Nephron progenitor cell (in vitro differentiated cells): ENCODE measurements at regions not wholly inside any gene's neighbourhood (a gene's known extent, or its start where the extent isn't known, plus 50 kb on each side); places are given as distances from the start of the nearest gene placed in this dataset.

Source experiments
- DNase-seq: peaks from one replicate; pipeline ENCODE4 v3.0.0; 2021
- H3K27ac Mint-ChIP-seq: 2 replicates; pipeline ENCODE4 v1.8.0; 2021; ENCODE audit warnings: mild to moderate bottlenecking, moderate library complexity, mixed read lengths
- H3K27me3 Mint-ChIP-seq: 2 replicates; pipeline ENCODE4 v1.8.0; 2021; ENCODE audit warnings: mild to moderate bottlenecking, low read depth, mixed read lengths; ENCODE audit not compliant: poor library complexity
- H3K36me3 Mint-ChIP-seq: 2 replicates; pipeline ENCODE4 v1.8.0; 2021; ENCODE audit warnings: low read depth, mixed read lengths
- H3K4me1 Mint-ChIP-seq: 2 replicates; pipeline ENCODE4 v1.8.0; 2021; ENCODE audit warnings: mixed read lengths
- H3K4me3 Mint-ChIP-seq: 2 replicates; pipeline ENCODE4 v1.8.0; 2021; ENCODE audit warnings: mild to moderate bottlenecking, moderate library complexity, mixed read lengths
- H3K9me3 Mint-ChIP-seq: 2 replicates; pipeline ENCODE4 v1.8.0; 2021; ENCODE audit warnings: mild to moderate bottlenecking, moderate library complexity, mixed read lengths
- TF ChIP-seq, protein P1 (sequence below): fragments of 200-600 bp; sonication (generic); IDR thresholded peaks from 2 replicates; pipeline ENCODE4 v1.5.0; 2021; ENCODE audit warnings: antibody characterized with exemption

DNA sequence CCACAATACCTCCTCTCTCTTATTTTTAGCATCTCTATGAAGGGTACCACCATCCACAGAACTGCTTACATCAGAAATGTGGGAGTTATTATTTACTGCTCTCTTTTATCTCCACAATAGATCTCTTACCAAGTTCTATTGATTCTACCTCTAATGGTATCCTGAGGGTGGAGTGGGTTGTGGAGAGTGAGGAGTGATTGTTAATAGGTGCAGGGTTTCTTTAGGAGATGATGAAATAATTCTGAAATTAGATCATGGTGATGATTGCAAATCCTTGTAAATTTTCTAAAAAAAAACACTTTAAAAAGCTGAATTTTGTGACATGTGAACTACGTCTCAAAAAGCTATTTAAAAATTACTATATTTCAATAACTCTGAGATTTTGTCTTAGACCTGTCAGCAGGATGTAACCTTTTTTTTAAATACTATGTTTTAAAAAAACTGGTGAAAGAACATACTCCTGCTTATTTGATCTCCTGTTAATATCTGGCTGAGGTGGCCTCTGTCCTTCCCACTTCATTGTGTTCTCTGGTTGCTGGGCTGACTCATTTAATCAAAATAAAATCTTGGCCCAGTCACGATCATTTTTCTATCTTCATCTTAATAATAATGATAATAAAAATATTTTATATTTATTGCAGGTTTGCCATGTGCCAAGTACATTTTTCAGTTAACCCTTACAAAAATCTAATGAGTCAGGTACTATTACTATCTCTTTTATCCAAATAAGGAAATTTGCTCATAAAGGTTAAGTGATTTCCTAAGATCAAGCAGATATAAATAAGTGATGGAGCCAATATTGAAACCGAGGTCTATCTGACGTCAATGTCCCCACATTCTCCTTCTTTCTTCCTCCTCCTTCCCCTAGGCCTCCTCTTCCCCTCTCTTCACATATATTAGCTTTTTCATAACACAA, 73.5 kb downstream of the GLUD2 start:
- peaks cover 5% of the 10 kb centered on the region for H3K27me3 Mint-ChIP-seq
- DNase-seq = no peak
- no peaks in the 10 kb centered on the region for H3K36me3 Mint-ChIP-seq
- TF ChIP-seq, protein P1, sequence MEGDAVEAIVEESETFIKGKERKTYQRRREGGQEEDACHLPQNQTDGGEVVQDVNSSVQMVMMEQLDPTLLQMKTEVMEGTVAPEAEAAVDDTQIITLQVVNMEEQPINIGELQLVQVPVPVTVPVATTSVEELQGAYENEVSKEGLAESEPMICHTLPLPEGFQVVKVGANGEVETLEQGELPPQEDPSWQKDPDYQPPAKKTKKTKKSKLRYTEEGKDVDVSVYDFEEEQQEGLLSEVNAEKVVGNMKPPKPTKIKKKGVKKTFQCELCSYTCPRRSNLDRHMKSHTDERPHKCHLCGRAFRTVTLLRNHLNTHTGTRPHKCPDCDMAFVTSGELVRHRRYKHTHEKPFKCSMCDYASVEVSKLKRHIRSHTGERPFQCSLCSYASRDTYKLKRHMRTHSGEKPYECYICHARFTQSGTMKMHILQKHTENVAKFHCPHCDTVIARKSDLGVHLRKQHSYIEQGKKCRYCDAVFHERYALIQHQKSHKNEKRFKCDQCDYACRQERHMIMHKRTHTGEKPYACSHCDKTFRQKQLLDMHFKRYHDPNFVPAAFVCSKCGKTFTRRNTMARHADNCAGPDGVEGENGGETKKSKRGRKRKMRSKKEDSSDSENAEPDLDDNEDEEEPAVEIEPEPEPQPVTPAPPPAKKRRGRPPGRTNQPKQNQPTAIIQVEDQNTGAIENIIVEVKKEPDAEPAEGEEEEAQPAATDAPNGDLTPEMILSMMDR = no peak
- H3K4me1 Mint-ChIP-seq = no peaks in the 10 kb centered on the region
- no peak overlapping the region for H3K4me3 Mint-ChIP-seq
- H3K27ac Mint-ChIP-seq = no peak overlapping the region
- peaks cover 33% of the 10 kb centered on the region for H3K9me3 Mint-ChIP-seq

DNA sequence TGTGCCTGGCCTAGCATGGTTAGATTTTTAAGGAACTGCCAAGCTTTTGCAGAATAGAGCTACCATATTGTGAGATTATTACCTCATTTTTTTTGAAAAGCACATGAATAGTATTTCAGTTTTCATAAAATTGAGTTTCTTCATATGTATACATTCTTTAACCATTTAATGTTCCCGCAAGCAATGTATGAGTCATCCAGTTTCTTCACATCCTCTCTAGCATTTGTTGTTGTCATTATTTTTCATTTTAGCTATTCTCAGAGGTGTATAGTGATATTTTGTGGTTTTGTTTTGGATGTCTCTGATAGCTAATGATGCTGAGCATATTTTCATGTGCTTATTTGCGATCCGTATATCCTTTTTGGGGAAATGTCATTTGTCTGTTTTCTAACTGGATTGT, 74.9 kb downstream of the GLUD2 start:
- Mint-ChIP-seq H3K9me3 (peaks cover 30% of the 10 kb centered on the region), H3K27ac (no peak overlapping the region), H3K27me3 (peaks cover 5% of the 10 kb centered on the region), H3K4me3 (no peak overlapping the region), H3K4me1 (no peaks in the 10 kb centered on the region), H3K36me3 (no peaks in the 10 kb centered on the region)
- no peak for DNase-seq
- TF ChIP-seq, protein P1 = no peak

DNA sequence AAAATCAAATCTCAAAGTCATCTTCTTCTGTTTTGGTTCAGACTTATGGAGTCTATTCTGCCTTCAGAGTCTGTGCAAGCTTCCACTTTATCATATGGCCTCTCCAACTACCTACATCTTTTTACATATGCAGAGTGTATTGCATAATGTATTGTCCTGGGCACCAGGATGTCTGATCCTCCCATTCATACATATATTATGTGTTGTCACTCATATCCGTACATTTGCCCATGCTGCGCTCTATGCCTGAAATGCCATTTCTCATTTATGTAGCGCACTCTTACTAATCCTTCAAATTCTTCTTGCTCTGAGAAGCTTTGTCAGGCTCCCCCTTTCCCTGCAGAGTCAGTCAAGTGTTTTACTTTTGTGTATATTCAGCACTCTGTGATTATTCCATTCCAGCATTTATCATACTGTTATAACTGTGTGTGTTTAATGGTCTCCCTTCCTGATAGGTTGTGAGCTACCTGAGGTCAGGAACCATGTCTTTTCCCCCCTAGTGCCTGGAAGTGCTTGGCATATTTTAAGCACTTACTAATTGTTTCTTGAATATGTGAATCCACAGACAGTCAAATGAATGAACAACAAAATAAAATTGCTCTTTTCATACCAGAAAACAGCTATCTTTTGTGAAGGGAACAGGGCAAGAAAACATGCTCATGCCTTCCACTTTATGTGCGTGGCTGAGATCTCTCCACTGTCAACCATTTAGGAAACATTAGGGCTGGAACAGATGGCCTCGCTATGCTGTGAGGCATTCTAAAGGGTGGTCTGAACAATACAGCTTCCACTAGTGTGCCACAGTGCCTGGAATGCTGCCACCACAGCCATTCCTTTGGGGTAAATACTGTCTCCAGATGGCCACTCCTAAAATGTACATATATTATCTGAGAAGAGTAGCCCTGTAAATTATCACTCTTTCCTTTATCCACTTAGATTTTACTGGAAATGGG, 81.8 kb downstream of the GLUD2 start:
- no peak for DNase-seq
- Mint-ChIP-seq H3K27ac (no peak overlapping the region), H3K36me3 (no peaks in the 10 kb centered on the region), H3K4me1 (no peaks in the 10 kb centered on the region), H3K4me3 (no peak overlapping the region), H3K27me3 (no peaks in the 10 kb centered on the region), H3K9me3 (peaks cover 11% of the 10 kb centered on the region)
- TF ChIP-seq, protein P1 = no peak

DNA sequence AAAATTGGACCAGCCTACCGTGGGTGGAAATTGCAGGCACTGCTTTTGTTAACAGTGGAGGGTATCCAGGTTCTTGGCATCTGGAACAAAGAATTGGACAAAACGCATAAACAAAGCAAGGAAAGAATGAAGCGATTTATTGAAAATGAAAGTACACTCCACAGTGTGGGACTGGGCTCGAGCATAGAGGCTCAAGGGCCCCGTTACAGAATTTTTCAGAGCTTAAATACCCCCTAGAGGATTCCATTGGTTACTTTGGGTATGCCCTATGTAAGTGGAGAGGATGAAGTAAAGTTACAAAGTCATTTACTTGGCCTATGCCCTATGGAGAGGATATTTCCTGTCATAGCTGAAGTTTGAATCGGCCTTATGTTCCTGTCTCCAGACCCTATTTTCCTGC, 85.3 kb downstream of the GLUD2 start:
- no peaks in the 10 kb centered on the region for H3K27me3 Mint-ChIP-seq
- no peak for DNase-seq
- TF ChIP-seq, protein P1 = no peak
- peaks cover 18% of the 10 kb centered on the region for H3K9me3 Mint-ChIP-seq
- no peak overlapping the region for H3K4me3 Mint-ChIP-seq
- H3K27ac Mint-ChIP-seq = no peak overlapping the region
- H3K36me3 Mint-ChIP-seq = no peaks in the 10 kb centered on the region
- H3K4me1 Mint-ChIP-seq = no peaks in the 10 kb centered on the region

DNA sequence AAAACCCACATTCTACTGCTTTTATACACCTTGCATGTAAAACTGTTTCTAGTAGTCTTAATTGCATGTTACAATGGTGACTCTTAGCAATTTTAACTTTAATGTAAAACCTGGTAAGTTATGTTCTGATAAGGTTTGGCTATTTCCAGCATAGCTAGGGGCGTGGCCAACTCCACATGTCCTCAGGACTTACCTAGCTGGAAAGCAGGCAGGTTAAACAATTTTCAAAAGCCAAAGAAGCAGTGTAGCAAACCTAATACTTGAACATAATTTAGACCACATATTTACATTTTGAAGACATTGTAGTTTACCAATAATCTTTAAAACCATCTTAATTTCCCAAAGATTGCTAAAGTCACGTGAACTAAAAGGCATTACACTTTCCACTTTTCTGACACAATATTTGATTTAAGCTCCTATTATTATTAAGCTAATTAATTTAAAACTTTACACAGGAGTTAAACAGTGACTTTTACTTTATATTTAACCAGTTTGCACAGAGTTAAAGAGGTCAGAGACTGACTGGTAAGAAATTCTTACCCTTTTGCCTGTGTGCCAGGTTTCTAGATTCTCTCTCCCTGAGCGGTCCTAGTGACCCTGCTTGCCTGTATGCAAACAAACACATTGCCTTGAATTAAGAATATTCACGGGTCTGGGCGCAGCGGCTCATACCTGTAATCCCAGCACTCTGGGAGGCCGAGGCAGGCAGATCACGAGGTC, 88.2 kb downstream of the GLUD2 start:
- Mint-ChIP-seq H3K27me3 (no peaks in the 10 kb centered on the region), H3K27ac (no peak overlapping the region), H3K4me3 (no peak overlapping the region), H3K36me3 (no peaks in the 10 kb centered on the region), H3K9me3 (peaks cover 34% of the 10 kb centered on the region), H3K4me1 (no peaks in the 10 kb centered on the region)
- TF ChIP-seq, protein P1 = no peak
- DNase-seq = no peak
